Transverse colon (tissue), 4 donors: ENCODE measurements at regions not wholly inside any gene's neighbourhood (a gene's known extent, or its start where the extent isn't known, plus 50 kb on each side); places are given as distances from the start of the nearest gene placed in this dataset.

ENCODE experiments used
- DNase-seq: peaks from one replicate; pipeline ENCODE4 v3.0.0-alpha.2; 2019
- H3K27ac ChIP-seq, 4 donors: fragments of 200-600 bp; sonication (generic); 2 replicates each; pipeline ENCODE4 v1.5.1; 2016 to 2018; ENCODE audit warnings: inconsistent platforms in 4 of 4
- H3K27me3 ChIP-seq: fragments of 200-600 bp; sonication (generic); 2 replicates; pipeline ENCODE4 v1.5.1; 2017; ENCODE audit warnings: inconsistent platforms
- H3K36me3 ChIP-seq, 4 donors: fragments of 200-600 bp; sonication (generic); 2 replicates each; pipeline ENCODE4 v1.5.1; 2017 to 2019; ENCODE audit warnings: inconsistent platforms in 4 of 4
- H3K4me1 ChIP-seq, 4 donors: fragments of 200-600 bp; sonication (generic); 2 replicates each; pipeline ENCODE4 v1.5.1; 2017 to 2020; ENCODE audit warnings: inconsistent platforms in 4 of 4
- H3K4me3 ChIP-seq, 4 donors: fragments of 200-600 bp; sonication (generic); 1 replicate in 1 of 4; 2 replicates in 3 of 4; pipeline versions ENCODE4 v1.5.1 to v1.6.1; 2017 to 2019; ENCODE audit warnings: inconsistent platforms in 4 of 4
- H3K9me3 ChIP-seq, 2 donors: fragments of 200-600 bp; sonication (generic); 2 replicates each; pipeline ENCODE4 v1.5.1; 2017 to 2019; ENCODE audit warnings: inconsistent platforms in 2 of 2
- CTCF ChIP-seq, 5 experiments: fragments of 200-600 bp in 3 of 5; fragments of 450-650 bp in 2 of 5; sonication (generic) in 3 of 5; IDR thresholded peaks; 1 replicate in 2 of 5; 2 replicates in 3 of 5; pipeline ENCODE4 v1.5.1; 2016 to 2017; ENCODE audit warnings: antibody characterized with exemption in 5 of 5, inconsistent platforms in 3 of 5, mild to moderate bottlenecking in 2 of 5, moderate library complexity in 1 of 5
- EP300 ChIP-seq: sonication (generic); formaldehyde crosslinking; IDR thresholded peaks from one replicate; pipeline ENCODE4 v1.6.1; 2017; ENCODE audit warnings: antibody characterized with exemption, low read depth
- POLR2A ChIP-seq: fragments of 450-650 bp; IDR thresholded peaks from one replicate; pipeline ENCODE4 v1.6.1; 2016; ENCODE audit warnings: antibody characterized with exemption, mild to moderate bottlenecking, moderate library complexity
- POLR2AphosphoS5 ChIP-seq, 3 donors: sonication (generic); formaldehyde crosslinking; IDR thresholded peaks; one replicate each; pipeline ENCODE4 v1.6.1; 2016; ENCODE audit warnings: antibody characterized with exemption in 3 of 3
- WGBS, 2 donors: methylation state at CpG; one replicate each; pipeline ENCODE4 v1.1.5; 2018; ENCODE audit warnings: low coverage in 1 of 2; 5-methylcytosine and 5-hydroxymethylcytosine counted together
- in situ Hi-C, 4 donors: fragments of 200-750 bp; cut with MboI; loops; one replicate each; pipeline versions ENCODE4 v1.15.0 to v1.15.1; 2017; ENCODE audit warnings: low sequenced_read_pairs in 3 of 4, low pct_ligation_motif_present in 1 of 4, low pct_unique_long_range_greater_than_20kb in 1 of 4
- intact Hi-C: fragments of 100-400 bp; cut with DNase I; formaldehyde crosslinking; loops from one replicate; pipeline ENCODE4 v1.15.1; 2023; ENCODE audit warnings: low total_unique reads

GRCh38 chr7:83808982-83809381, 160.0 kb upstream of the SEMA3E start:
- Histone ChIP-seq H3K4me1 (no peaks in the 10 kb centered on the region), H3K36me3 (no peaks in the 10 kb centered on the region), H3K4me3 (no peak overlapping the region), H3K9me3 (peaks cover 0 to 3% of the 10 kb centered on the region in 2 donors), H3K27me3 (no peaks in the 10 kb centered on the region), H3K27ac (no peak overlapping the region)
- no peak for DNase-seq
- intact Hi-C loops, result no loop called here
- in situ Hi-C loops, result no loop called here
- no peak for TF ChIP-seq POLR2AphosphoS5 (IDR thresholded peaks at IDR 0.05)
- no peak for TF ChIP-seq CTCF (IDR thresholded peaks at IDR 0.05)
- no peak for TF ChIP-seq EP300
- no peak for TF ChIP-seq POLR2A
- 71 to 77% methylated on average over 2 of the region's 2 CpGs for WGBS, 2 donors

GRCh38 chr7:83807774-83808173, 158.8 kb upstream of the SEMA3E start:
- H3K27ac ChIP-seq, result no peak overlapping the region
- intact Hi-C loops, result no loop called here

GRCh38 chr7:83806538-83806937, 157.6 kb upstream of the SEMA3E start:
- Histone ChIP-seq H3K4me1 (no peaks in the 10 kb centered on the region), H3K4me3 (no peak overlapping the region), H3K27ac (no peak overlapping the region), H3K9me3 (no peaks in the 10 kb centered on the region), H3K36me3 (no peaks in the 10 kb centered on the region), H3K27me3 (no peaks in the 10 kb centered on the region)
- DNase-seq, result no peak
- WGBS, 2 donors, result 7 to 31% methylated on average over 1 of the region's 1 CpG
- no peak for TF ChIP-seq POLR2AphosphoS5 (IDR thresholded peaks at IDR 0.05)
- intact Hi-C loops (no loop called here), in situ Hi-C loops (no loop called here)

More at GRCh38 chr7:83807774-83808173, 158.8 kb upstream of the SEMA3E start:
- peaks cover 0 to 1% of the 10 kb centered on the region in 2 donors for H3K9me3 ChIP-seq
- H3K36me3 ChIP-seq, result no peaks in the 10 kb centered on the region
- in situ Hi-C loops, result no loop called here
- WGBS, 2 donors, result 71 to 83% methylated on average over 4 of the region's 4 CpGs
- TF ChIP-seq EP300, result no peak
- TF ChIP-seq POLR2A, result no peak
- TF ChIP-seq POLR2AphosphoS5 (IDR thresholded peaks at IDR 0.05), result no peak
- no peak for TF ChIP-seq CTCF (IDR thresholded peaks at IDR 0.05)
- no peaks in the 10 kb centered on the region for H3K4me1 ChIP-seq
- no peak for DNase-seq
- no peaks in the 10 kb centered on the region for H3K27me3 ChIP-seq
- no peak overlapping the region for H3K4me3 ChIP-seq

- no peak for DNase-seq
- intact Hi-C loops, result no loop called here
- TF ChIP-seq CTCF (IDR thresholded peaks at IDR 0.05) (no peak), EP300 (no peak), POLR2A (no peak)
These were observed 150.4 kb upstream of the SEMA3E start for GRCh38 chr7:83799333-83799732.

GRCh38 chr7:83798489-83798888, 149.6 kb upstream of the SEMA3E start:
- in situ Hi-C loops (no loop called here), intact Hi-C loops (no loop called here)
- TF ChIP-seq CTCF (IDR thresholded peaks at IDR 0.05), result no peak
- no peak for TF ChIP-seq EP300
- TF ChIP-seq POLR2A, result no peak
- TF ChIP-seq POLR2AphosphoS5 (IDR thresholded peaks at IDR 0.05), result no peak
- Histone ChIP-seq H3K36me3 (no peaks in the 10 kb centered on the region), H3K27ac (no peak overlapping the region), H3K4me3 (no peak overlapping the region), H3K9me3 (no peaks in the 10 kb centered on the region), H3K4me1 (peaks cover 0 to 5% (median 0%) of the 10 kb centered on the region in 4 donors), H3K27me3 (no peaks in the 10 kb centered on the region)
- no peak for DNase-seq
- WGBS, 2 donors, result 76 to 84% methylated on average over 4 to 5 of the region's 5 CpGs

More at GRCh38 chr7:83799333-83799732, 150.4 kb upstream of the SEMA3E start:
- peaks cover 0 to 5% (median 0%) of the 10 kb centered on the region in 4 donors for H3K4me1 ChIP-seq
- H3K27ac ChIP-seq, result no peak overlapping the region
- H3K4me3 ChIP-seq, result no peak overlapping the region
- no peaks in the 10 kb centered on the region for H3K9me3 ChIP-seq
- in situ Hi-C loops, result no loop called here
- no peaks in the 10 kb centered on the region for H3K27me3 ChIP-seq
- no peaks in the 10 kb centered on the region for H3K36me3 ChIP-seq
- 88 to 89% methylated on average over 5 of the region's 5 CpGs for WGBS, 2 donors
